ENCODE measurements at regions not wholly inside any gene's neighbourhood (a gene's known extent, or its start where the extent isn't known, plus 50 kb on each side); places are given as distances from the start of the nearest gene placed in this dataset.

DNA sequence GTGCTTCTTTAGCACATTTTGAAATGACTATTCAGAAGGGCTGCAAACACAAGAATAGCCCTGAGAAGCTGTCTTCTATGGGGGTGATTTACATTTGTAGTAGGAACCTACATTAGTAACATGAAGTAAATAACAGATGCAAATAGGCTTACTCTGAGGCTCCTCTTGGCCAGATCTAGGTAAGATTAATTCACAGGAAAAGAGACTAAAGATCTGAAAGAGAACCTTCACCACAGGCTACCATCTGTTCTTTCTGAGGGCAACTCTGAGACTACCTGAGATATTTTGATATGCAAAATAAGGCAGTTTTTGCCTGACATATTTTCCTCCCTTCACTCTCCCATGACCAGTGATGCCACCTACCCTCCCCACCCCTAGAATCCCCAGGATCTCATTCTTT lies 1267.8 kb downstream of the PLA2G4A start:
- Histone ChIP-seq H3K9me3 (peaks cover 0 to 7% (median 0%) of the 10 kb centered on the region in 8 donors), H3K4me3 (no peak overlapping the region), H3K27me3 (replicated peaks in 1 of 7) (no peaks in the 10 kb centered on the region), H3K36me3 (no peaks in the 10 kb centered on the region), H3K4me1 (no peaks in the 10 kb centered on the region), H3K27ac (no peak overlapping the region)
- DNase-seq = no peak
- TF ChIP-seq POLR2AphosphoS5 (IDR thresholded peaks at IDR 0.05) = no peak
- TF ChIP-seq POLR2A (IDR thresholded peaks at IDR 0.05) = no peak
- TF ChIP-seq, protein P1, sequence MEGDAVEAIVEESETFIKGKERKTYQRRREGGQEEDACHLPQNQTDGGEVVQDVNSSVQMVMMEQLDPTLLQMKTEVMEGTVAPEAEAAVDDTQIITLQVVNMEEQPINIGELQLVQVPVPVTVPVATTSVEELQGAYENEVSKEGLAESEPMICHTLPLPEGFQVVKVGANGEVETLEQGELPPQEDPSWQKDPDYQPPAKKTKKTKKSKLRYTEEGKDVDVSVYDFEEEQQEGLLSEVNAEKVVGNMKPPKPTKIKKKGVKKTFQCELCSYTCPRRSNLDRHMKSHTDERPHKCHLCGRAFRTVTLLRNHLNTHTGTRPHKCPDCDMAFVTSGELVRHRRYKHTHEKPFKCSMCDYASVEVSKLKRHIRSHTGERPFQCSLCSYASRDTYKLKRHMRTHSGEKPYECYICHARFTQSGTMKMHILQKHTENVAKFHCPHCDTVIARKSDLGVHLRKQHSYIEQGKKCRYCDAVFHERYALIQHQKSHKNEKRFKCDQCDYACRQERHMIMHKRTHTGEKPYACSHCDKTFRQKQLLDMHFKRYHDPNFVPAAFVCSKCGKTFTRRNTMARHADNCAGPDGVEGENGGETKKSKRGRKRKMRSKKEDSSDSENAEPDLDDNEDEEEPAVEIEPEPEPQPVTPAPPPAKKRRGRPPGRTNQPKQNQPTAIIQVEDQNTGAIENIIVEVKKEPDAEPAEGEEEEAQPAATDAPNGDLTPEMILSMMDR (IDR thresholded peaks at IDR 0.05 in 8 of 11, conservative IDR thresholded peaks at IDR 0.05 in 3 of 11) = no peak
- intact Hi-C loops (cut with DNase I; ENCODE audit: low total_unique reads) = no loop called here

DNA sequence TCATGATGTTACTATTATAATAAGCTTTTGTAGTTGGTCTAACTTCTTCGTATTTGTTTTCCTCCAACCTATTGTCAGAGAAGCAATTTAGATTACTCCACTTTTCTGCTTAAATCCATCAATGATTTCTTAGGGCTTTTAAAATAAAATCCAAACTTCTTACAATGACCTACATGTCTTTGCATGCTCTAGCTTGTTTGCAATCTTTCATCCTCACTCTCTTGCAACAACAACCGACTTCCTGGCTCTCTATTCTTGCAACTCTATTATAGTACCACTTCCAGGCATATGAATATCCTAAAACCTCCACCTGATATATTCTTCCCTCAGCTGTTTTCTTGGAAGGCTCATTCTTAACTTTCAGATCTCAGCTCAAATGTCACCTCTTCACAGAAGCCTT lies 1288.7 kb downstream of the PLA2G4A start:
- no peaks in the 10 kb centered on the region for H3K4me1 ChIP-seq
- 54 to 80% (median 71%) methylated on average over 2 of the region's 2 CpGs for whole genome bisulfite sequencing, 5 donors
- H3K36me3 ChIP-seq = no peaks in the 10 kb centered on the region

DNA sequence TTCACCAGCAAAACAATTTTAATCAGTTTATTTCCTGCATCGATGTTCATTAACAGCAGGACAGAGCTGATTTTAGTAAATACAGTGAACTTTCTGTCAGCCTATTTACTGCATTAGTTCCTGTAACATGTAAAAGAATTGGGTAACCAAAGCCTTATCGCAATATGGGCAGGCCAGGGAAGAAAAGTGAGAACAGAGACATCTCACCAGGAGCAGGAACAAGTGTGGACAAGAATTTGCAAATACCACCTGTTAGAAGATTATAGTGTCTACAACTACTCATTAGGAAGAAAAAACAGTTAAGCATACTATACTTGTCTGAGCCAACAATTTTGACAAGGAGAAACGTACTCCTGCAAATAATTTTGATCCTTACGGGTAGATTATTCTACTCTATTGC lies 1293.9 kb downstream of the PLA2G4A start:
- Histone ChIP-seq H3K9me3 (peaks cover 0 to 2% (median 0%) of the 10 kb centered on the region in 8 donors), H3K27me3 (replicated peaks in 1 of 7) (no peaks in the 10 kb centered on the region), H3K4me3 (no peak overlapping the region), H3K4me1 (no peaks in the 10 kb centered on the region), H3K27ac (no peak overlapping the region), H3K36me3 (no peaks in the 10 kb centered on the region)
- WGBS, 5 donors = 82 to 94% (median 87%) methylated on average over 4 of the region's 4 CpGs
- DNase-seq = no peak
- intact Hi-C loops (cut with DNase I; ENCODE audit: low total_unique reads) = no loop called here
- TF ChIP-seq POLR2A (IDR thresholded peaks at IDR 0.05) (no peak), POLR2AphosphoS5 (IDR thresholded peaks at IDR 0.05) (no peak)

More for the DNA sequence above, 1288.7 kb downstream of the PLA2G4A start:
- DNase-seq = no peak
- H3K27ac ChIP-seq = no peak overlapping the region
- no peaks in the 10 kb centered on the region for H3K27me3 ChIP-seq (replicated peaks in 1 of 7)
- intact Hi-C loops (cut with DNase I; ENCODE audit: low total_unique reads) = no loop called here
- no peaks in the 10 kb centered on the region for H3K9me3 ChIP-seq
- no peak overlapping the region for H3K4me3 ChIP-seq
- TF ChIP-seq, protein P1 (IDR thresholded peaks at IDR 0.05 in 8 of 11, conservative IDR thresholded peaks at IDR 0.05 in 3 of 11) = no peak
- TF ChIP-seq POLR2AphosphoS5 (IDR thresholded peaks at IDR 0.05) = no peak
- TF ChIP-seq POLR2A (IDR thresholded peaks at IDR 0.05) = no peak

DNA sequence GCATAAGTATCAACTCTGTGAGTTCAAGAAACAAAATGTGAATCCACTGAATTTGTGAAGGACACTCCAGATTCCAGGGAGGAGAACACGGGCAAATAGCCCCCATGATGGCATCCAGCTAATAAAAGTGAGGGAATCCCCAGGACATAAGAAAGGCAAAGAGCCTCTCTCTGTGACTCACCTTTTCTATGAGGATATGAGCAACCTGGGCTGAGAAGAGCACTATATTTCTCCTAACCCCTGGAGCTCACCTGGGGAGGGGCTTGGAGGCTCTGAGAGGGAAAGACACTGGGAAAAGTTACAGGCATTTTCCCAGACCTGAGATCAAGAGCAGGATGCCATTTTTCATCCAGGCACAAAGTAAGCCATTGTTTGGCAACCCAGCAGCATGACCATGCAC lies 1298.8 kb downstream of the PLA2G4A start:
- Histone ChIP-seq H3K4me3 (no peak overlapping the region), H3K4me1 (no peaks in the 10 kb centered on the region), H3K27me3 (replicated peaks in 1 of 7) (no peaks in the 10 kb centered on the region), H3K9me3 (peaks cover 0 to 24% (median 4%) of the 10 kb centered on the region in 8 donors), H3K27ac (no peak overlapping the region), H3K36me3 (no peaks in the 10 kb centered on the region)
- intact Hi-C loops (cut with DNase I; ENCODE audit: low total_unique reads) = no loop called here
- WGBS, 5 donors = 62 to 89% (median 73%) methylated on average over 1 of the region's 1 CpG
- TF ChIP-seq, protein P1 (IDR thresholded peaks at IDR 0.05 in 8 of 11, conservative IDR thresholded peaks at IDR 0.05 in 3 of 11) = no peak
- no peak for TF ChIP-seq POLR2AphosphoS5 (IDR thresholded peaks at IDR 0.05)
- no peak for TF ChIP-seq POLR2A (IDR thresholded peaks at IDR 0.05)
- DNase-seq = no peak

DNA sequence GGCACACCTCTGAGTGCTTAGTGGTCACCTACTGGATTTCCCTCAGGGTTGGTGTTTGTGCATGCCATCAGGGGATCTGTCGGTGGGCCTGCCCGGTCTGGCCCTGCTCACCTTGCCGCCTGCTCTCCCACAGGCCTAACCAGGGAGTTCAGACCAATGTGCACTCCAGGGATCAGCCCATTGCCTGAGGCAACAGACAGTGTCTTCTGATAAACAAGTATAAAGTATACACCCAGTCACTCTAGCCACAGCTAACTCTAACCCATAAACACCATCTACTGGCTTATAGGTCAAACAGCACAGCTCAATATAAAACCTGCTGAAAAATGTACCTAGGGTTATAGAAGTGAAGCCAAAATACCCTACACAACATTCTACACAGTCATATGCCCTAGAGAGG lies 1300.0 kb downstream of the PLA2G4A start:
- H3K27ac ChIP-seq = no peak overlapping the region
- peaks cover 0 to 32% (median 4%) of the 10 kb centered on the region in 8 donors for H3K9me3 ChIP-seq
- TF ChIP-seq POLR2AphosphoS5 (IDR thresholded peaks at IDR 0.05) = no peak
- TF ChIP-seq, protein P1 (IDR thresholded peaks at IDR 0.05 in 8 of 11, conservative IDR thresholded peaks at IDR 0.05 in 3 of 11) = no peak
- TF ChIP-seq POLR2A (IDR thresholded peaks at IDR 0.05) = no peak
- peak; percentile 51 for DNase-seq
- WGBS, 5 donors = 92 to 100% (median 94%) methylated on average over 1 to 3 of the region's 3 CpGs
- H3K27me3 ChIP-seq (replicated peaks in 1 of 7) = no peaks in the 10 kb centered on the region
- H3K36me3 ChIP-seq = no peaks in the 10 kb centered on the region
- no peak overlapping the region for H3K4me3 ChIP-seq
- H3K4me1 ChIP-seq = no peaks in the 10 kb centered on the region
- intact Hi-C loops (cut with DNase I; ENCODE audit: low total_unique reads) = no loop called here
